ENCODE measurements at regions not wholly inside any gene's neighbourhood (a gene's known extent, or its start where the extent isn't known, plus 50 kb on each side); places are given as distances from the start of the nearest gene placed in this dataset.
A peak's percentile ranks its signal among the peaks of the same experiment; 100 is the strongest.

DNA sequence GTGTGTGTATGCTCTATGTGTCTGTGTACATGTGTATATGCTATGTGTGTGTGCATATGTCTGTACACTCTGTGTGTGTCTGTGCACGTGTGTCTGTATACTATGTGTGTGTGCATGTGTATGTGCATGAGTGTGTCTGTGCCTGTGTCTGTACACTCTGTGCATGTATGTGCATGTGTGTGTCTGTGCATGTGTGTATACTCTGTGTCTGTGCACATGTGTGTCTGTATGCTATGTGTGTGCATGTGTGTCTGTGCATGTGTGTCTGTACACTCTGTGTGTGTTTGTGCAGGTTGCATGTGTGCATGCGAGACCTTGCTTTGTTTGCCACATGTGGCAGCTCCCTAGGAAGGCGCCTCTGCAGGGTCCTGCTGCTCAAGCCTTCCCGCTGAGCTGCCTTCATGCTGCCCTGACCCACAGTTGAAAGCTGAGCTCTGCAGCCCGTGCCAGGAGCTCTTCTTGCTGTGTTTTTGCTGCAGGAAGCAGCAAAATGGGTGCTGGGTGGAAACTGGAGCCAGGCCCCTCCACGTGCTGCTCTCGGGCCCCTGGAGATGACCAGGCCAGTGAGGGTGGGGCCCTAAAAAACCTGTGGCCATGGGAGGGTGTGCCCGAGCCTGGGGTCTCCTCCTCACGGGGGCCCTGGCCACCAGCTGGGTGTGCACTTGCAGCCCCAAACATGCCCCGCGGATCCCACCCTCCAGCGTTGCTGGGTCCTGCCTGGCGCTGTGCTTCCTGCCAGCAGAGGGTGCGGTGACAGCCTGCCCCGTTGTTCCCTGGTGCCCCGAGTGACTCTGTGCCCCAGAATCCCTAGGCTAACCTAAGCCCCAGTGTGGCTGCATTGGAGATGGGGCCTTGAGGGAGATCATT, 109.1 kb downstream of the DACT2 start:
- DNase-seq, result no peak

- DNase-seq, result no peak
Measured at GRCh38 chr6:168209420-168209819, 110.2 kb downstream of the DACT2 start.

- DNase-seq, result no peak
Measured at GRCh38 chr6:168208854-168209253, 110.7 kb downstream of the DACT2 start.

DNA sequence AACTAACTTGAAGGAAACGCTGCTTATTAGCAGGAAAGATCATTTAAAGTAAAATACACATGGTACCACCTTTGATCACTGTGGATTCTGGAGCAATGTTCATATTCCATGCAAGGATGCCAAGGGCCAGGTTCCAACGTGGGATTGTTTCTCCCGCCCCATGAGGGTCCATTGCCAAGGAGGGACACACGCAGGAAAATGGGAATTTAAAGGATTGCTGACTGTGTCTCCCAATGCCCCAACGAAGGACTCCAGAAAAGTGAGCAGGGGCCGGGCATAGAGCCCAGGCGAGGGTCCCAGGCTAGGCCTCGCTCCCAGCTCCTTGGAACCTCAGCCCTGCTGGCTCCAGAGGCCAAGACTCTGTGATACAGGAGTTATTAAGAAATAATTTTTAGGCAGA, 111.2 kb downstream of the DACT2 start:
- no peak for DNase-seq

DNA sequence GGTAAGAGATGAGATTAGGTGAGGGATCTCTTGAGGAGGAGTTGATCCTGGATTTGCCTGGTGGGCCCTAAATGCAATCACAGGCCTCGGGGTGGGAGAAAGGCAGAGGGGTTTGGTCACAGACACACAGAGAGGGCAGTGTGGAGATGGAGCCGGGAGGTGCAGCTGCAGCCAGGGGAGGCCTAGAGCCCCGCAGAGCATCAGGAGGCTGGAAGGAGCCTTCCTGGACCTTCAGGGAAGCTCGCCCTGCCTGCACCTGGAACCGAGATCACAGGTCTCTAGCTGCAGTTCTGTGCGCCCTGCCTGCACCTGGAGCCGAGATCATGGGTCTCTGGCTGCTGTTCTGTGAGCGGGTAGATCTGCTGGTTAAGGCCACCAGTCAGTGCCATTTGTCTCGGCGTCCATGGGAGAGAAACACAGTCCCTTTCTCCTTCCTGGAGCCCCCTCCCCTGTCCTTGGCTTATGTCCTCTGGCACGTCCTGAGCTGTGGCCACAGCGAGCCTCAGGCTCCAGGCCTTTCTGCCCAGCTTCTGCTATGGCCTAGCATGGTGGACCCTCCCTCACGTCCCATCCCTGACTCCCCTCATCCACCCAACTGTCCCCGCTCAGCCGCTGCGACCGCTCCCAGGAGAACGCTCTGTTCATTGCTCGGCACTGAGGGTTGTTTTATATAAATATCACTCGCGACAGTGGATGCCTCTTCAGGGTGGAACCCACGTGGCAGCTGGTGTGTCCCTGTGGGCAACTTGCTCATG, 112.0 kb downstream of the DACT2 start:
- DNase-seq, result no peak

- no peak for DNase-seq
Measured at GRCh38 chr6:168206661-168207274, 112.8 kb downstream of the DACT2 start.

- no peak for DNase-seq
Measured at GRCh38 chr6:168206186-168206585, 113.4 kb downstream of the DACT2 start.

DNA sequence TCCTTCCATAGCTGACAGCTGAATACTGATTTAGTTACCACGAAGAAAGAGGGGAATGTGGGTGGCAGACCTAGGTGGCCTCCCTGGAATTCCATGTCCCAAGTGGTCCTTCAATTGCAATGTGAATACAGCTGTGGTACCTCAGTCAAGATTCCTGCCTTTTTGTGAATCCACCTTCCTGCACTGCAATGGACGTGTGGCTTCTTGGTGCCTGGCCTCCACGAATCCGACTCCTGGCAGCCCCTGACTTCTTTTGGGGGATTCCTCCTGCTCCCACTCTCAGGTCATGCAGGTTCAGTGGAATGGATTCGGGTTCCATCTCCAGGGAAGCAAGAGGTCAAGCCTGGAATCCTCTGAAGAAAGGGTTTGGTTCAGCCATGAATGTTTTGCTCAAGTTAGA, 117.8 kb downstream of the DACT2 start:
- no peak for DNase-seq

- peak; percentile 69 for DNase-seq
Measured at GRCh38 chr6:168201383-168201782, 118.2 kb downstream of the DACT2 start.

DNA sequence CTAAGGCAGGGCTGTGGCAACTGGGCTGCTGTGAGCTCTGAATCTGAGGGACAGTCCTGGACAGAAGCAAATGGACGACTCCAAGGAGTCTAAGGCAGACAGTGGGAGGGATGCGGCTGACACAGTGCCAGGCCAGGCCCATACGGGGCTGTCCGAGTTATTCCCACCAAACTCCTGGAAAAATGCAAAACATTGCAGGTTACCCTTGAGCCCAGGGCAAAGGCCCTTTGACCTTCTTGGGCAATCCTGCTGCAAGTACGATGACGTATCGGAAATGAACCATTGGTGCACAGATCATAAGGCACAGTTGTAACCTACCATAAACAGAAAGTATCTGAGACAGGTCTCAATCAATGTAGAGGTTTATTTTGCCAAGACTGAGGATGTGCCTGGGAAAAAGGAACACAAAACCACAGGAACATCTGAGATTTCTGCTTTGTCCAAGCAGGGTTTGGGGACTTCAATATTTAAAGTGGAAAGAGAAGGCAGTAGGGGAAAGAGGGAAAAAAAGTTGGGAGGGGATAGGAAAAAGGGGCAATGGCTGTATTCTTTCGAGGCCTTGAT, 118.9 kb downstream of the DACT2 start:
- DNase-seq, result no peak

GRCh38 chr6:168198302-168199180, 119.5 kb upstream of the FRMD1 start:
- peak; percentile 43 for DNase-seq

DNA sequence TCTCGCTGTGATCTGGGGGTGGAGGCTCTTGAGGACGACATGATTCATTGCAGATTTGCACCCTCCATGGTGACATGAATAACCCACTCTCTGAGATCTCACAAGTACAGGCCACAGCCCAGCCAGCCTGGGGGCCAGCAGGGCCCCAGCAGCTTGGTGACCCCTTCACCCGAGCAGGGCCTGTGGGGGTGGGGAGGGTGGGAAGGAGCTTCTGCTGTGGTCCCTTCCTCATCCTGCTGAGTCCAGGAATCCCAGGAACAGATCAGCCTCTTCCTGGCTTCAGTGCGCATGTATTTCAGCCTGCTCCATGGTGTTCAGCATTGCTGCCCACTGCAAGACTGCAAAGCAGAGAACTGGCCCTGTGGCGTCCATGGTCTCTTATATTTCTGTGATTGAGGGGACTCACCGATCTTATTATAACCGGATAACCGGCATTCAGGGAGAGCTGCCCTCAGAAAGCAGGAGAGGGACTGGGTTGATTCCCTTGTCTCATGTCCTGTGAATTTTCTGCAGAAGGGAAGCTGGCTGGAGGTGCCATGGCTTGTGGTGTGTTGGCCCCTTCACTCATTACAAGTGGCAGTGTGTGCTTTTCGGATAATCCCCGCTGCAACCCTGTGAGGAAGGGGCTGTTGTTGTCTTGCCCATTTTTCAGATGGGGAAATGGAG, 118.8 kb upstream of the FRMD1 start:
- peak; percentile 46 for DNase-seq

DNA sequence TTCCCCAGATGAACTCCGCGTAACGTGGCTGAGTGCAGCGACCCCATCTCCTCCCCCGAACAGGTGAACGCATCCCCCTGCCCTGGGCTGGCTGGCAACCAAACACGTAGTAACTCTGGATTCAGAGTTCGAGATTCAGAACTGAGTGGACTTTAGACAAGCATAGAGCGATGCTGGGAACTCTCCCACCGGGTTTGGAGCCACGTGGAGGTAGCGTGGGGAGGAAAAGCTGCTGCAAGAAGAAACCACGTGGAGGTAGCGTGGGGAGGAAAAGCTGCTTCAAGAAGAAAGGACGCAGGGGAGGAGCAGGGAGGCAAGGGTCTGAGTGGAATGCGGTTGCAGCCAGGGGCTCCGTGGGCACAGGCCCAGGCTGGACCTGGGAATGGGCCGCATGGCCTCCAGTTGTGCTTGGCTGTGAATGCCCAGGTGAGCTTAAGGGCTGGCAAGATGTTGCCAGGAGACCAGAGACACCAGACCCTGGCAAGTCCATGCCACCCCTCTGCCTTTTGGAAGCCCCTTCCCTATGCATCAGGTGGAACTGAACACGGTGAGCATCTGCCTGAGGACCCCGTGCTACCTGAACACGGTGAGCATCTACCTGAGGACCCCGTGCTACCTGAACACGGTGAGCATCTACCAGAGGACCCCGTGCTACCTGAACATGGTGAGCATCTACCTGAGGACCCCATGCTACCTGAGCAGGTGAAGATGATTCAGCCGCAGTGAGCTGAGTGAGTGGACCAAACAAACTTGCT, 118.0 kb upstream of the FRMD1 start:
- DNase-seq, result peak; percentile 42

DNA sequence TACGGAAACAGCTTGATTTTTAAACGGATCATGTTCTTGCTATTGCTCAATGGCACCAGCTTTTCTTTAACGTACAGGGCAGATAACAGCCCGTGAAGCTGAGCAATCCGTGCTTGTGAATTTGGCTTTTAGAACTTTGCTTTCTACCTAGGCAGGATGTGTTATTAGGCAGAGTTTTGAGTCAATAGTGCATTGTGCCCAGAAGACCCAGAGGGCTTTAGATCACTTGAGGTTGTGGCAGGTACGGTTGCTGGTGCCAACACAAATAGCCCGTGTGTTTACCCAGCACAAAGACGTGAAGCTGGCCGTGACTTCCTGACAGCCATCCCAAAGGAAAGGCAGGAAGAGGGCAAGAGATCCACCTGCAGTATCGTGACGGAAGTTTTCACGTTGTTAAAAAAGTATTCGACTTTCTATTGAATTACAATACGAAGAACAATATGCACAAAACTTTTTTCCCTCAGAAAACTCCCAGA, 117.4 kb upstream of the FRMD1 start:
- DNase-seq, result no peak

DNA sequence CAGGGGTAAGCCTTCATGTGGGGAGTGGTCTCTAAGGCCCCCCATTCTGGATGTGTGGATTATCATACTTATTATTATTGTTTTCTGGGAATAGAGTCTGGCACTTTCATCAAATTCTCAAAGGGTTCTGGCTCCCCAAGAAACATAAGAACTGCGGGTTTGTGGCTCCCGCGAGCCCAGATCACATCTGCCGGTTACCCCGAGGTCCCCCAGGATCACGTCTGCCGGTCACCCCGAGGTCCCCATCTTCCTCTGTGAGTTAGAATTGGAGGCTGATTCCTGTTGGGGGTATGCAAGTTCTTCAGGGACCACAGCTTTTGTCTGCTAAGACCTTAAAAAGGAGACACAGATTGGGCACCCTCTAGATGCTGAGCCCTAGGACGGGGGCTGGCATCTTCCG, 116.7 kb upstream of the FRMD1 start:
- peak; percentile 29 for DNase-seq

DNA sequence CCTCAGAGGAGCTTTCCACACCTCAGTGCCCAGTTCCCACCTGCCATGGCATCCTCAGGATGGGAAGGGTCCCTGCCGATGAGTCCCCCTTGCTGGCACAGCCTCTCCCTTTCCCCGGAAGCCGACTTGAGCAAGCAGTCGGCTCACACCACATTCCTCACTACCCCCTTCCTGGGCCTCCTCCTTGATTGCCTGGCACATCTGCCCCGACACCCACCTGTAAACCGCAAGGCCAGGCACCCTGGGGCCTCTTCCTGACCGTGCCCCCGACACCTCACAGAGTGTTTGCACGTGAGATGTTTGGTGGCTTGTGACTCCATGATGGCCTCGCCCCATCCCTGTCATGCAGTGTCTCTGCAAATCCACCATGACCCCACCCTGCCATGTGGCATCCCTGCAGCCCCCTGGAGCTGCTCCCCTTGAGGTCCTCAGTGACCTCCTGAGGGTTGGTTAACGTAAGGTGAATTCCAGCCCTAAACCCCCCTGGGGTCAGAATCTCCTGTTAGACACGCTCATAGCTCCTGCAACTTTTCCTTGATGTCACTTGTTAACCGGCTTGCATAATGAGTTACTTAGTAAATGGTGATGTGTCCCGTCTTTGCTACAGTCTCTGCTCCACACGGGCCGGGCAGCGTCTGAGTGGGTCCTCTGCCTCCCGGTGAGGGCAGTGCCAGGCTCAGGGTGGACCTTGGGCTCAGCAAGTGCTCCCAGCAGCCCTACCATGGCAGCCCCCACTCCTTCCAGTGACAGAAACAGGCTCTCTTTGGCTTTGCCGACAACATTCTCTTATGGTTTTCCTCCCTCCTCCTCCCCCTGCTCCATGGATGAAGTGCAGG, 115.9 kb upstream of the FRMD1 start:
- peak; percentile 42 for DNase-seq

- DNase-seq, result peak; percentile 66
Measured at GRCh38 chr6:168193816-168194721, 115.1 kb upstream of the FRMD1 start.

- peak; percentile 42 for DNase-seq
Measured at GRCh38 chr6:168192901-168193815, 114.1 kb upstream of the FRMD1 start.
